H9 (cell line): ENCODE measurements at regions not wholly inside any gene's neighbourhood (a gene's known extent, or its start where the extent isn't known, plus 50 kb on each side); places are given as distances from the start of the nearest gene placed in this dataset.

Source experiments
- DNase-seq: peaks from one replicate; pipeline ENCODE4 v3.0.0-alpha.2; 2017
- H2AFZ ChIP-seq: one replicate; pipeline ENCODE4 v1.6.1; 2013; ENCODE audit warnings: mild to moderate bottlenecking, low read length, control low read depth, moderate library complexity
- H2AK5ac ChIP-seq: 2 replicates; pipeline ENCODE4 v1.6.1; 2013; ENCODE audit warnings: low read length, control low read depth, mixed read lengths; ENCODE audit not compliant: insufficient read length
- H2BK120ac ChIP-seq: one replicate; pipeline ENCODE4 v1.6.1; 2013; ENCODE audit warnings: low read depth, mild to moderate bottlenecking, low read length, control low read depth, inconsistent platforms; ENCODE audit not compliant: poor library complexity, severe bottlenecking
- H2BK12ac ChIP-seq: 2 replicates; pipeline ENCODE4 v1.6.1; 2013; ENCODE audit warnings: low read length, control low read depth, mixed read lengths, low read depth; ENCODE audit not compliant: insufficient read length
- H2BK15ac ChIP-seq: 2 replicates; pipeline ENCODE4 v1.6.1; 2013; ENCODE audit warnings: low read depth, low read length, control low read depth
- H2BK20ac ChIP-seq: one replicate; pipeline ENCODE4 v1.6.1; 2013; ENCODE audit warnings: low read depth, mild to moderate bottlenecking, low read length, control low read depth, inconsistent platforms; ENCODE audit not compliant: poor library complexity, severe bottlenecking
- H2BK5ac ChIP-seq: 2 replicates; pipeline ENCODE4 v1.6.1; 2013; ENCODE audit warnings: low read length, control low read depth, mixed read lengths; ENCODE audit not compliant: insufficient read length
- H3K14ac ChIP-seq: 2 replicates; pipeline ENCODE4 v1.6.1; 2013; ENCODE audit warnings: low read length, control low read depth; ENCODE audit not compliant: insufficient read depth
- H3K18ac ChIP-seq: 2 replicates; pipeline ENCODE4 v1.6.1; 2013; ENCODE audit warnings: low read depth, mild to moderate bottlenecking, mixed read lengths, low read length, control low read depth; ENCODE audit not compliant: insufficient read length
- H3K23ac ChIP-seq: 2 replicates; pipeline ENCODE4 v1.6.1; 2013; ENCODE audit warnings: low read length, control low read depth, mixed read lengths, low read depth; ENCODE audit not compliant: insufficient read length
- H3K23me2 ChIP-seq: 2 replicates; pipeline ENCODE4 v1.6.1; 2013; ENCODE audit warnings: low read depth, mild to moderate bottlenecking, mixed read lengths, low read length, control low read depth; ENCODE audit not compliant: insufficient read length, poor library complexity, severe bottlenecking
- H3K27ac ChIP-seq: 2 replicates; pipeline ENCODE4 v1.5.1; 2013; ENCODE audit warnings: low read length, control low read depth, mixed read lengths, low read depth; ENCODE audit not compliant: insufficient read length
- H3K27me3 ChIP-seq: 2 replicates; pipeline ENCODE4 v1.6.1; 2013; ENCODE audit warnings: low read length, control low read depth, inconsistent platforms; ENCODE audit not compliant: insufficient read depth
- H3K4ac ChIP-seq: 2 replicates; pipeline ENCODE4 v1.6.1; 2013; ENCODE audit warnings: low read depth, mild to moderate bottlenecking, control low read depth, inconsistent platforms, low read length, moderate library complexity
- H3K4me1 ChIP-seq: 2 replicates; pipeline ENCODE4 v1.6.1; 2013; ENCODE audit warnings: low read length, control low read depth, inconsistent platforms; ENCODE audit not compliant: insufficient read depth
- H3K4me2 ChIP-seq: 2 replicates; pipeline ENCODE4 v1.6.1; 2013; ENCODE audit warnings: low read length, control low read depth, mixed read lengths; ENCODE audit not compliant: insufficient read length, insufficient read depth
- H3K56ac ChIP-seq: 2 replicates; pipeline ENCODE4 v1.6.1; 2013; ENCODE audit warnings: low read depth, mild to moderate bottlenecking, mixed read lengths, low read length, control low read depth; ENCODE audit not compliant: insufficient read length
- H3K79me1 ChIP-seq: 2 replicates; pipeline ENCODE4 v1.6.1; 2013; ENCODE audit warnings: low read depth, mild to moderate bottlenecking, moderate library complexity, low read length, control low read depth, inconsistent platforms; ENCODE audit not compliant: insufficient read depth, poor library complexity, severe bottlenecking
- H3K79me2 ChIP-seq: 2 replicates; pipeline ENCODE4 v1.6.1; 2013; ENCODE audit warnings: low read length, control low read depth, inconsistent platforms; ENCODE audit not compliant: insufficient read depth
- H3K9ac ChIP-seq: 2 replicates; pipeline ENCODE4 v1.6.1; 2013; ENCODE audit warnings: low read length, control low read depth, mixed read lengths; ENCODE audit not compliant: insufficient read length; ENCODE audit errors: extremely low read depth
- H3K9me3 ChIP-seq: one replicate; pipeline ENCODE4 v1.6.1; 2013; ENCODE audit warnings: low read depth, low read length, inconsistent platforms; ENCODE audit not compliant: control insufficient read depth
- H3T11ph ChIP-seq: one replicate; pipeline ENCODE4 v1.6.1; 2013; ENCODE audit warnings: mild to moderate bottlenecking, low read length, control low read depth, inconsistent platforms
- H4K20me1 ChIP-seq: one replicate; pipeline ENCODE4 v1.6.1; 2013; ENCODE audit not compliant: control insufficient read depth, insufficient read length, insufficient read depth
- H4K5ac ChIP-seq: 2 replicates; pipeline ENCODE4 v1.6.1; 2013; ENCODE audit warnings: low read depth, mild to moderate bottlenecking, mixed read lengths, low read length, control low read depth; ENCODE audit not compliant: insufficient read length
- H4K8ac ChIP-seq: replicated peaks from 2 replicates; pipeline ENCODE4 v1.6.1; 2013; ENCODE audit warnings: low read length, control low read depth, mixed read lengths, low read depth; ENCODE audit not compliant: insufficient read length
- H4K91ac ChIP-seq: 2 replicates; pipeline ENCODE4 v1.6.1; 2013; ENCODE audit warnings: low read depth, mild to moderate bottlenecking, moderate library complexity, mixed read lengths, low read length, control low read depth; ENCODE audit not compliant: insufficient read length
- H3K27ac Mint-ChIP-seq, 3 experiments: 2 replicates in 2 of 3; 3 replicates in 1 of 3; pipeline ENCODE4 v1.8.0; 2020 to 2021; ENCODE audit warnings: mixed read lengths in 3 of 3, mild to moderate bottlenecking in 1 of 3, moderate library complexity in 1 of 3
- H3K27me3 Mint-ChIP-seq: 2 replicates; pipeline ENCODE4 v1.8.0; 2021; ENCODE audit warnings: low read depth, mild to moderate bottlenecking, moderate library complexity, mixed read lengths
- H3K36me3 Mint-ChIP-seq, 3 experiments: 2 replicates in 2 of 3; 3 replicates in 1 of 3; pipeline ENCODE4 v1.8.0; 2020 to 2021; ENCODE audit warnings: low read depth in 3 of 3, mixed read lengths in 3 of 3; ENCODE audit not compliant: insufficient read depth in 1 of 3
- H3K4me1 Mint-ChIP-seq, 2 experiments: 2 replicates each; pipeline ENCODE4 v1.8.0; 2020; ENCODE audit warnings: mixed read lengths in 2 of 2
- H3K4me3 Mint-ChIP-seq, 2 experiments: 2 replicates in 1 of 2; 3 replicates in 1 of 2; pipeline ENCODE4 v1.8.0; 2020 to 2021; ENCODE audit warnings: mild to moderate bottlenecking in 2 of 2, mixed read lengths in 2 of 2, moderate library complexity in 1 of 2
- H3K9me3 Mint-ChIP-seq, 2 experiments: 2 replicates in 1 of 2; 3 replicates in 1 of 2; pipeline ENCODE4 v1.8.0; 2020; ENCODE audit warnings: mild to moderate bottlenecking in 2 of 2, mixed read lengths in 2 of 2, moderate library complexity in 1 of 2
- WGBS: extraction: QIAGEN DNeasy Blood & Tissue Kit; methylation state at CpG from one replicate; pipeline ENCODE4 v1.1.7; 2013; ENCODE audit warnings: missing lambda C conversion rate, low lambda C conversion rate, mixed read lengths; ENCODE audit not compliant: insufficient read length; ENCODE audit errors: extremely low coverage; 5-methylcytosine and 5-hydroxymethylcytosine counted together
- TF ChIP-seq, protein P1 (sequence below): fragments of 200-600 bp; sonication (generic); conservative IDR thresholded peaks from 3 replicates; pipeline ENCODE4 v1.8.0; 2021; ENCODE audit warnings: antibody characterized with exemption, mild to moderate bottlenecking

- H3K56ac ChIP-seq, result no peak overlapping the region
- H4K91ac ChIP-seq, result no peak overlapping the region
- H3K79me2 ChIP-seq, result no peaks in the 10 kb centered on the region
- peaks cover 2% of the 10 kb centered on the region; the same call in 1 of the 2 replicates for H3K27me3 Mint-ChIP-seq
- H3K4me2 ChIP-seq, result no peak overlapping the region
- H3K27ac ChIP-seq, result no peak overlapping the region
- no peak overlapping the region for H3K4ac ChIP-seq
- H4K20me1 ChIP-seq, result no peaks in the 10 kb centered on the region
- H2BK5ac ChIP-seq, result no peak overlapping the region
- H3K27me3 ChIP-seq, result no peaks in the 10 kb centered on the region
- no peak overlapping the region for H3T11ph ChIP-seq
- no peak overlapping the region for H3K9ac ChIP-seq
- H2BK15ac ChIP-seq, result no peak overlapping the region
- H3K4me1 ChIP-seq, result no peaks in the 10 kb centered on the region
- H3K18ac ChIP-seq, result no peak overlapping the region
- no CpG with 5 or more reads among the region's 2 CpGs for WGBS
- H3K23me2 ChIP-seq, result no peaks in the 10 kb centered on the region
- no peaks in the 10 kb centered on the region for H3K9me3 Mint-ChIP-seq
- TF ChIP-seq, protein P1, sequence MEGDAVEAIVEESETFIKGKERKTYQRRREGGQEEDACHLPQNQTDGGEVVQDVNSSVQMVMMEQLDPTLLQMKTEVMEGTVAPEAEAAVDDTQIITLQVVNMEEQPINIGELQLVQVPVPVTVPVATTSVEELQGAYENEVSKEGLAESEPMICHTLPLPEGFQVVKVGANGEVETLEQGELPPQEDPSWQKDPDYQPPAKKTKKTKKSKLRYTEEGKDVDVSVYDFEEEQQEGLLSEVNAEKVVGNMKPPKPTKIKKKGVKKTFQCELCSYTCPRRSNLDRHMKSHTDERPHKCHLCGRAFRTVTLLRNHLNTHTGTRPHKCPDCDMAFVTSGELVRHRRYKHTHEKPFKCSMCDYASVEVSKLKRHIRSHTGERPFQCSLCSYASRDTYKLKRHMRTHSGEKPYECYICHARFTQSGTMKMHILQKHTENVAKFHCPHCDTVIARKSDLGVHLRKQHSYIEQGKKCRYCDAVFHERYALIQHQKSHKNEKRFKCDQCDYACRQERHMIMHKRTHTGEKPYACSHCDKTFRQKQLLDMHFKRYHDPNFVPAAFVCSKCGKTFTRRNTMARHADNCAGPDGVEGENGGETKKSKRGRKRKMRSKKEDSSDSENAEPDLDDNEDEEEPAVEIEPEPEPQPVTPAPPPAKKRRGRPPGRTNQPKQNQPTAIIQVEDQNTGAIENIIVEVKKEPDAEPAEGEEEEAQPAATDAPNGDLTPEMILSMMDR, result no peak
- H2BK20ac ChIP-seq, result no peak overlapping the region
- no peaks in the 10 kb centered on the region for H3K79me1 ChIP-seq
- H4K5ac ChIP-seq, result no peak overlapping the region
- H3K9me3 ChIP-seq, result no peaks in the 10 kb centered on the region
- H2AK5ac ChIP-seq, result no peak overlapping the region
- no peak overlapping the region for H3K27ac Mint-ChIP-seq
- no peak overlapping the region for H2AFZ ChIP-seq
- H4K8ac ChIP-seq, result no peak overlapping the region
- no peaks in the 10 kb centered on the region for H3K36me3 Mint-ChIP-seq
- no peak overlapping the region for H3K14ac ChIP-seq
- H2BK12ac ChIP-seq, result no peak overlapping the region
- peaks cover 6 to 7% of the 10 kb centered on the region in 2 experiments; a peak in 3 of 4 replicates for H3K4me1 Mint-ChIP-seq
- no peak overlapping the region for H3K4me3 Mint-ChIP-seq
- H3K23ac ChIP-seq, result no peak overlapping the region
- DNase-seq, result no peak
- H2BK120ac ChIP-seq, result no peak overlapping the region
These were observed 98.2 kb upstream of the GNAO1 start for GRCh38 chr16:56093055-56093454.
